IMR-90 (cell line): ENCODE measurements at regions not wholly inside any gene's neighbourhood (a gene's known extent, or its start where the extent isn't known, plus 50 kb on each side); places are given as distances from the start of the nearest gene placed in this dataset.

Experiments used
- ATAC-seq: fragments of 200-7000 bp; cut with Tn5 transposase; 2 replicates; pipeline ENCODE4 v1.9.1; 2020; ENCODE audit warnings: low read depth, mild to moderate bottlenecking, moderate library complexity
- BruUV-seq: library from RNA; stranded (reverse); fragments of 400-500 nt; replicated peaks from 2 replicates; lab custom pipeline; 2021; lab: Mats Ljungman, UMichigan
- CTCF ChIA-PET: fragments of 300-600 bp; formaldehyde crosslinking; extraction: SDS; loops from one replicate; lab custom pipeline; 2021; ENCODE audit warnings: antibody characterized with exemption; lab: Yijun Ruan, JAX
- POLR2A ChIA-PET: fragments of 300-600 bp; sonication (Branson Sonifier 250); formaldehyde crosslinking; loops from one replicate; lab custom pipeline; 2022; ENCODE audit warnings: antibody characterized with exemption; ENCODE audit not compliant: unreplicated experiment; lab: Charles Lee
- DNase-seq: peaks from one replicate; pipeline ENCODE4 v3.0.0; 2013
- H2AFZ ChIP-seq: replicated peaks from 2 replicates; pipeline ENCODE3; 2013; ENCODE audit warnings: low read length, mild to moderate bottlenecking; ENCODE audit not compliant: poor library complexity
- H2AK5ac ChIP-seq: 2 replicates; pipeline ENCODE4 v1.6.1; 2013; ENCODE audit warnings: low read depth, low read length, inconsistent platforms
- H2AK9ac ChIP-seq: replicated peaks from 2 replicates; pipeline ENCODE3; 2013; ENCODE audit warnings: mild to moderate bottlenecking, low read depth, low read length, moderate library complexity; ENCODE audit not compliant: poor library complexity
- H2BK120ac ChIP-seq: 2 replicates; pipeline ENCODE4 v1.6.1; 2013; ENCODE audit warnings: low read depth, low read length, inconsistent platforms
- H2BK15ac ChIP-seq: 3 replicates; pipeline ENCODE4 v1.6.1; 2013; ENCODE audit warnings: low read depth, low read length, inconsistent platforms
- H2BK20ac ChIP-seq: 2 replicates; pipeline ENCODE4 v1.6.1; 2013; ENCODE audit warnings: low read depth, mild to moderate bottlenecking, inconsistent platforms, low read length, moderate library complexity
- H2BK5ac ChIP-seq: 2 replicates; pipeline ENCODE4 v1.6.1; 2013; ENCODE audit warnings: mild to moderate bottlenecking, low read depth, low read length, inconsistent platforms; ENCODE audit not compliant: poor library complexity, severe bottlenecking
- H3K14ac ChIP-seq: replicated peaks from 2 replicates; pipeline ENCODE4 v1.6.1; 2013; ENCODE audit warnings: low read depth, low read length, inconsistent platforms
- H3K18ac ChIP-seq: 2 replicates; pipeline ENCODE4 v1.6.1; 2013; ENCODE audit warnings: low read depth, low read length, control low read depth
- H3K23ac ChIP-seq: 2 replicates; pipeline ENCODE4 v1.6.1; 2013; ENCODE audit warnings: low read depth, low read length, inconsistent platforms
- H3K27ac ChIP-seq: 2 replicates; pipeline ENCODE4 v1.5.1; 2013; ENCODE audit warnings: mild to moderate bottlenecking, control low read depth, low read length; ENCODE audit not compliant: insufficient read depth
- H3K27me3 ChIP-seq: 2 replicates; pipeline ENCODE4 v1.6.1; 2013; ENCODE audit warnings: low read length; ENCODE audit not compliant: control insufficient read depth, insufficient read depth
- H3K36me3 ChIP-seq: 2 replicates; pipeline ENCODE4 v1.6.1; 2013; ENCODE audit warnings: low read length, mixed read lengths; ENCODE audit not compliant: control insufficient read depth, insufficient read depth
- H3K4ac ChIP-seq: 2 replicates; pipeline ENCODE4 v1.6.1; 2013; ENCODE audit warnings: low read depth, low read length, inconsistent platforms
- H3K4me1 ChIP-seq: 2 replicates; pipeline ENCODE4 v1.6.1; 2013; ENCODE audit warnings: low read length, mixed read lengths; ENCODE audit not compliant: control insufficient read depth, insufficient read depth
- H3K4me2 ChIP-seq: 2 replicates; pipeline ENCODE4 v1.6.1; 2013; ENCODE audit warnings: low read depth, mild to moderate bottlenecking, control low read depth, low read length, moderate library complexity
- H3K4me3 ChIP-seq: 2 replicates; pipeline ENCODE4 v1.5.1; 2013; ENCODE audit warnings: low read depth, mild to moderate bottlenecking, control low read depth, low read length, moderate library complexity; ENCODE audit not compliant: insufficient read depth
- H3K56ac ChIP-seq: 2 replicates; pipeline ENCODE4 v1.6.1; 2013; ENCODE audit warnings: low read length, inconsistent platforms; ENCODE audit not compliant: insufficient read depth; ENCODE audit errors: extremely low read depth
- H3K79me1 ChIP-seq, 2 experiments: 2 replicates each; pipeline ENCODE4 v1.6.1; 2013; ENCODE audit warnings: low read length in 2 of 2, inconsistent platforms in 1 of 2, low read depth in 1 of 2
- H3K9ac ChIP-seq: 2 replicates; pipeline ENCODE4 v1.6.1; 2013; ENCODE audit warnings: low read depth, low read length, control low read depth
- H3K9me1 ChIP-seq: 2 replicates; pipeline ENCODE4 v1.6.1; 2013; ENCODE audit warnings: low read length, inconsistent platforms; ENCODE audit not compliant: insufficient read depth
- H3K9me3 ChIP-seq: 2 replicates; pipeline ENCODE4 v1.6.1; 2013; ENCODE audit warnings: low read length; ENCODE audit not compliant: control insufficient read depth, insufficient read depth
- H4K20me1 ChIP-seq: 2 replicates; pipeline ENCODE4 v1.6.1; 2013; ENCODE audit warnings: low read length, inconsistent platforms; ENCODE audit not compliant: insufficient read depth
- H4K5ac ChIP-seq: 2 replicates; pipeline ENCODE4 v1.6.1; 2013; ENCODE audit warnings: mild to moderate bottlenecking, low read depth, low read length, control low read depth
- H4K8ac ChIP-seq, 2 experiments: 2 replicates each; pipeline ENCODE4 v1.6.1; 2013; ENCODE audit warnings: low read depth in 2 of 2, low read length in 2 of 2, control low read depth in 1 of 2, inconsistent platforms in 1 of 2
- H4K91ac ChIP-seq: 2 replicates; pipeline ENCODE4 v1.6.1; 2013; ENCODE audit warnings: low read depth, low read length, inconsistent platforms; ENCODE audit not compliant: insufficient read depth
- BHLHE40 ChIP-seq: fragments of 150-350 bp; IDR thresholded peaks from 2 replicates; pipeline ENCODE4 v1.6.1; 2016; ENCODE audit warnings: mild to moderate bottlenecking, low read depth, low read length
- CEBPB ChIP-seq: IDR thresholded peaks from 2 replicates; pipeline ENCODE4 v1.6.1; 2012; ENCODE audit warnings: low read depth, low read length, improper control_type of control experiment
- CHD1 ChIP-seq: IDR thresholded peaks from 2 replicates; pipeline ENCODE4 v1.6.1; 2012; ENCODE audit warnings: low read depth, low read length, improper control_type of control experiment
- CTCF ChIP-seq: conservative IDR thresholded peaks from 2 replicates; pipeline ENCODE4 v1.5.1; 2012; ENCODE audit warnings: mild to moderate bottlenecking, low read depth, low read length, improper control_type of control experiment
- ELK1 ChIP-seq: fragments of 150-350 bp; IDR thresholded peaks from 2 replicates; pipeline ENCODE4 v1.6.1; 2016; ENCODE audit warnings: low read depth, mild to moderate bottlenecking, low read length, moderate library complexity, borderline replicate concordance
- FOS ChIP-seq: fragments of 150-350 bp; IDR thresholded peaks from 2 replicates; pipeline ENCODE4 v1.6.1; 2016; ENCODE audit warnings: low read depth, low read length
- MAFK ChIP-seq: IDR thresholded peaks from 2 replicates; pipeline ENCODE4 v1.6.1; 2012; ENCODE audit warnings: low read depth, low read length, improper control_type of control experiment
- MAZ ChIP-seq: IDR thresholded peaks from 2 replicates; pipeline ENCODE4 v1.6.1; 2012; ENCODE audit warnings: low read depth, mild to moderate bottlenecking, low read length, improper control_type of control experiment, moderate library complexity, borderline replicate concordance
- MXI1 ChIP-seq: IDR thresholded peaks from 2 replicates; pipeline ENCODE4 v1.6.1; 2012; ENCODE audit warnings: low read depth, mild to moderate bottlenecking, low read length, moderate library complexity, borderline replicate concordance
- NFE2L2 ChIP-seq: fragments of 150-350 bp; IDR thresholded peaks from 2 replicates; pipeline ENCODE4 v1.6.1; 2016; ENCODE audit warnings: low read depth, mild to moderate bottlenecking, low read length
- POLR2A ChIP-seq: IDR thresholded peaks from 2 replicates; pipeline ENCODE4 v1.6.1; 2012; ENCODE audit warnings: mild to moderate bottlenecking, low read depth, low read length
- RAD21 ChIP-seq: IDR thresholded peaks from 2 replicates; pipeline ENCODE4 v1.6.1; 2012; ENCODE audit warnings: low read length, improper control_type of control experiment
- RCOR1 ChIP-seq: IDR thresholded peaks from 2 replicates; pipeline ENCODE4 v1.6.1; 2012; ENCODE audit warnings: mild to moderate bottlenecking, low read length, improper control_type of control experiment; ENCODE audit not compliant: insufficient replicate concordance
- RFX5 ChIP-seq: IDR thresholded peaks from 2 replicates; pipeline ENCODE4 v1.8.0; 2012; ENCODE audit warnings: low read depth, mild to moderate bottlenecking, low read length, moderate library complexity
- SMC3 ChIP-seq: fragments of 150-350 bp; IDR thresholded peaks from 2 replicates; pipeline ENCODE4 v1.6.1; 2016; ENCODE audit warnings: low read depth, mild to moderate bottlenecking, antibody characterized with exemption, low read length, moderate library complexity
- USF2 ChIP-seq: fragments of 150-350 bp; IDR thresholded peaks from 2 replicates; pipeline ENCODE4 v1.6.1; 2017; ENCODE audit warnings: mild to moderate bottlenecking, antibody characterized with exemption, low read length, low read depth
- WGBS, 2 experiments: methylation state at CpG; one replicate each; pipeline versions ENCODE4 v1.1.5 to v1.1.7; 2013; ENCODE audit warnings: missing lambda C conversion rate in 2 of 2; ENCODE audit not compliant: insufficient read length in 1 of 2; ENCODE audit errors: extremely low coverage in 2 of 2; 5-methylcytosine and 5-hydroxymethylcytosine counted together
- dilution Hi-C: fragments of 300-500 bp; cut with HindIII; formaldehyde crosslinking; loops from one replicate; pipeline ENCODE4 v1.14.3; 2018; ENCODE audit warnings: low sequenced_read_pairs; ENCODE audit not compliant: unreplicated experiment
- in situ Hi-C: fragments of 300-500 bp; cut with MboI; formaldehyde crosslinking; loops from 3 replicates; pipeline ENCODE4 v1.14.3; 2019; ENCODE audit warnings: low sequenced_read_pairs, inconsistent platforms, mixed read lengths
- intact Hi-C: fragments of 100-400 bp; cut with micrococcal nuclease; formaldehyde crosslinking; loops from 2 replicates; pipeline ENCODE4 v1.10.0; 2022

- in situ Hi-C loops (no loop called here), dilution Hi-C loops (no loop called here), intact Hi-C loops (no loop called here)
- H3K79me1 ChIP-seq: no peaks in the 10 kb centered on the region
- H3K27me3 ChIP-seq: no peaks in the 10 kb centered on the region
- no peaks in the 10 kb centered on the region for H3K36me3 ChIP-seq
- no peaks in the 10 kb centered on the region for H3K4me1 ChIP-seq
- ATAC-seq (no peak), DNase-seq (no peak)
- ChIA-PET CTCF (interaction anchor here (0.5 kb wide), 2 partner anchors 707 to 1577 kb away, joined by 3 read pairs; no protein-coding TSS in a partner anchor), POLR2A (no interaction called here)
- no peak overlapping the region for H3K14ac ChIP-seq
- no peaks in the 10 kb centered on the region for H3K9me1 ChIP-seq
- H3K9me3 ChIP-seq: no peaks in the 10 kb centered on the region
- no peaks in the 10 kb centered on the region for H4K20me1 ChIP-seq
- no peak overlapping the region for H2BK15ac ChIP-seq
- H2AK9ac ChIP-seq: no peak overlapping the region
- H3K56ac ChIP-seq: no peak overlapping the region
- no peak overlapping the region for H2AFZ ChIP-seq
- H3K18ac ChIP-seq: no peak overlapping the region
- no peak overlapping the region for H3K4me2 ChIP-seq
- no peak overlapping the region for H3K4ac ChIP-seq
- no peak overlapping the region for H2AK5ac ChIP-seq
- no peak for TF ChIP-seq CTCF
- TF ChIP-seq USF2: no peak
- TF ChIP-seq MAZ: no peak
- no peak for TF ChIP-seq CEBPB
- no peak for TF ChIP-seq NFE2L2
- no peak for TF ChIP-seq MXI1
- TF ChIP-seq CHD1: no peak
- no peak for TF ChIP-seq POLR2A
- no peak for TF ChIP-seq FOS
- TF ChIP-seq RCOR1: no peak
- no peak for TF ChIP-seq RFX5
- TF ChIP-seq ELK1: no peak
- TF ChIP-seq MAFK: no peak
- no peak for TF ChIP-seq RAD21
- no peak for TF ChIP-seq SMC3
- no peak for TF ChIP-seq BHLHE40
- H2BK5ac ChIP-seq: no peak overlapping the region
- H3K27ac ChIP-seq: no peak overlapping the region
- no TSS peak for BruUV-seq
- H2BK120ac ChIP-seq: no peak overlapping the region
- WGBS, 2 experiments: 60% methylated on average over 1 of the region's 7 CpGs; no CpG with 5 or more reads in 1 of the 2 experiments
- no peak overlapping the region for H3K4me3 ChIP-seq
- no peak overlapping the region for H4K91ac ChIP-seq
- no peak overlapping the region for H3K23ac ChIP-seq
- H4K8ac ChIP-seq: no peak overlapping the region
- no peak overlapping the region for H2BK20ac ChIP-seq
- H4K5ac ChIP-seq: no peak overlapping the region
- no peak overlapping the region for H3K9ac ChIP-seq
Measured at GRCh38 chr9:90309809-90310520, 332.7 kb downstream of the DIRAS2 start.
